ENCODE measurements at regions not wholly inside any gene's neighbourhood (a gene's known extent, or its start where the extent isn't known, plus 50 kb on each side); places are given as distances from the start of the nearest gene placed in this dataset.

DNA sequence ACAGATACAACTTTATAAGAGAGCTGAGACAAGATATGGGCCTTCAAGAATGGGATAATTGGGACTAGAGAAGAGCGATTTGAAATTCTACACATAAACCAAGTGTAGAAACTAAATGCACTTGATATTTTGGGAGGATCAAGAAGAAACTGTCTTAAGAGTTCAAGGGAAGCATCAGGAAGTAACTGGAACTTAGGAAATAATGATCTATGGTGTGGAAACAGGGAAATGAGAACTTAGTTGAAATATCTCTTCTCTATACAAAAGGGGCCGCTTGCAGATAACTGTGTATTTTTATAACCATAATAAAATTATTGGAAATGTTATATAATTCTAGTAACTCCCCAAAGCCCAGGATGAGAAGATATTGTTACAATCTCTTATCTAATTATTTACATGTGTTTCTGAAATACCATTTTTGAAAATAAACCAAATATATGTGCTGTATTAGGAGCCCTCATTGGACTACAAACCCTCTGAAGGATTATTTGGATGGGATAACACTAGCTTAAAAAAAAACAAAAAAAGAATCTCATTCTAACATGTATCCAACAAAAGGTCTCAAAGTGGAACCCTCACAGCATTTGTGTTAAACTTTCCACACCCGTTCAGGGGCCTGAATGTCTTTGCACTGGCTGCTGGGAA is 84.7 kb upstream of the FLRT2 start:
- TF ChIP-seq, protein P1, sequence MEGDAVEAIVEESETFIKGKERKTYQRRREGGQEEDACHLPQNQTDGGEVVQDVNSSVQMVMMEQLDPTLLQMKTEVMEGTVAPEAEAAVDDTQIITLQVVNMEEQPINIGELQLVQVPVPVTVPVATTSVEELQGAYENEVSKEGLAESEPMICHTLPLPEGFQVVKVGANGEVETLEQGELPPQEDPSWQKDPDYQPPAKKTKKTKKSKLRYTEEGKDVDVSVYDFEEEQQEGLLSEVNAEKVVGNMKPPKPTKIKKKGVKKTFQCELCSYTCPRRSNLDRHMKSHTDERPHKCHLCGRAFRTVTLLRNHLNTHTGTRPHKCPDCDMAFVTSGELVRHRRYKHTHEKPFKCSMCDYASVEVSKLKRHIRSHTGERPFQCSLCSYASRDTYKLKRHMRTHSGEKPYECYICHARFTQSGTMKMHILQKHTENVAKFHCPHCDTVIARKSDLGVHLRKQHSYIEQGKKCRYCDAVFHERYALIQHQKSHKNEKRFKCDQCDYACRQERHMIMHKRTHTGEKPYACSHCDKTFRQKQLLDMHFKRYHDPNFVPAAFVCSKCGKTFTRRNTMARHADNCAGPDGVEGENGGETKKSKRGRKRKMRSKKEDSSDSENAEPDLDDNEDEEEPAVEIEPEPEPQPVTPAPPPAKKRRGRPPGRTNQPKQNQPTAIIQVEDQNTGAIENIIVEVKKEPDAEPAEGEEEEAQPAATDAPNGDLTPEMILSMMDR (IDR thresholded peaks at IDR 0.05) = no peak
- TF ChIP-seq POLR2A (IDR thresholded peaks at IDR 0.05) = no peak
